Panc1 (cell line): ENCODE measurements at regions not wholly inside any gene's neighbourhood (a gene's known extent, or its start where the extent isn't known, plus 50 kb on each side); places are given as distances from the start of the nearest gene placed in this dataset.

Experiments used
- CTCF ChIP-seq: fragments of 450-650 bp; IDR thresholded peaks from 2 replicates; pipeline ENCODE4 v1.5.1; 2017; ENCODE audit warnings: mild to moderate bottlenecking
- POLR2AphosphoS5 ChIP-seq: IDR thresholded peaks from 2 replicates; pipeline ENCODE4 v1.6.1; 2012; ENCODE audit warnings: mild to moderate bottlenecking, low read depth, low read length, moderate library complexity
- REST ChIP-seq, 2 experiments: IDR thresholded peaks; 2 replicates each; pipeline ENCODE4 v1.6.1; 2011 to 2012; ENCODE audit warnings: low read depth in 2 of 2, control low read depth in 1 of 2, low read length in 1 of 2, mild to moderate bottlenecking in 1 of 2, moderate library complexity in 1 of 2; ENCODE audit not compliant: insufficient read depth in 1 of 2
- SIN3A ChIP-seq: IDR thresholded peaks from 2 replicates; pipeline ENCODE4 v1.6.1; 2012; ENCODE audit warnings: low read depth, mild to moderate bottlenecking, low read length, moderate library complexity, borderline replicate concordance; ENCODE audit not compliant: insufficient read depth
- TCF7L2 ChIP-seq: IDR thresholded peaks from 2 replicates; pipeline ENCODE4 v1.6.1; 2011; ENCODE audit warnings: mild to moderate bottlenecking, low read depth, low read length, inconsistent platforms

- TF ChIP-seq REST (IDR thresholded peaks at IDR 0.05; ENCODE audit: insufficient read depth in 1 of 2, low read depth in 2 of 2, low read length in 1 of 2), result no peak
- TF ChIP-seq CTCF, result no peak
- TF ChIP-seq SIN3A, result no peak
- TF ChIP-seq POLR2AphosphoS5, result no peak
- TF ChIP-seq TCF7L2, result no peak
Measured at GRCh38 chr14:61963926-61964325, 201.7 kb downstream of the SNAPC1 start.
